Prostate gland (tissue), 2 donors: ENCODE measurements at regions not wholly inside any gene's neighbourhood (a gene's known extent, or its start where the extent isn't known, plus 50 kb on each side); places are given as distances from the start of the nearest gene placed in this dataset.
"Not testable (repeated sequence)": the region's sequence is repeated elsewhere in the genome, so short reads cannot be mapped to it uniquely, and the experiment has no call there.

Source experiments
- DNase-seq: peaks from one replicate; pipeline ENCODE4 v3.0.0-alpha.2; 2019; ENCODE audit warnings: low spot score
- H3K27ac ChIP-seq, 2 donors: fragments of 200-600 bp; sonication (generic); 2 replicates each; pipeline ENCODE4 v1.5.1; 2017 to 2019
- H3K27me3 ChIP-seq: fragments of 200-600 bp; sonication (generic); replicated peaks from 2 replicates; pipeline ENCODE4 v1.5.1; 2019; ENCODE audit not compliant: insufficient read depth
- H3K36me3 ChIP-seq, 2 donors: fragments of 200-600 bp; sonication (generic); 1 replicate in 1 of 2; 2 replicates in 1 of 2; pipeline versions ENCODE4 v1.5.1 to v1.8.1; 2017 to 2019
- H3K4me1 ChIP-seq: fragments of 200-600 bp; sonication (generic); replicated peaks from 2 replicates; pipeline ENCODE4 v1.5.1; 2019
- H3K4me3 ChIP-seq, 2 donors: fragments of 200-600 bp; sonication (generic); 2 replicates each; pipeline ENCODE4 v1.5.1; 2017 to 2019
- H3K9me3 ChIP-seq: fragments of 200-600 bp; sonication (generic); 2 replicates; pipeline ENCODE4 v1.5.1; 2017
- CTCF ChIP-seq, 4 experiments: fragments of 200-600 bp in 2 of 4; fragments of 450-650 bp in 2 of 4; sonication (generic) in 2 of 4; IDR thresholded peaks; 1 replicate in 3 of 4; 2 replicates in 1 of 4; pipeline ENCODE4 v1.5.1; 2016 to 2019; ENCODE audit warnings: antibody characterized with exemption in 4 of 4, mild to moderate bottlenecking in 2 of 4, moderate library complexity in 2 of 4
- POLR2A ChIP-seq: fragments of 450-650 bp; IDR thresholded peaks from one replicate; pipeline ENCODE4 v1.6.1; 2016; ENCODE audit warnings: antibody characterized with exemption, mild to moderate bottlenecking
- POLR2AphosphoS5 ChIP-seq: sonication (generic); formaldehyde crosslinking; IDR thresholded peaks from one replicate; pipeline ENCODE4 v1.6.1; 2017; ENCODE audit warnings: antibody characterized with exemption
- WGBS: methylation state at CpG from one replicate; pipeline ENCODE4 v1.1.5; 2018; 5-methylcytosine and 5-hydroxymethylcytosine counted together
- intact Hi-C: fragments of 100-400 bp; cut with DNase I; formaldehyde crosslinking; loops from one replicate; pipeline ENCODE4 v1.14.2; 2022

- 80% methylated on average over 3 of the region's 3 CpGs for WGBS
- Histone ChIP-seq H3K27me3 (no peaks in the 10 kb centered on the region), H3K36me3 (no peaks in the 10 kb centered on the region), H3K27ac (no peak overlapping the region), H3K4me3 (no peak overlapping the region), H3K4me1 (no peaks in the 10 kb centered on the region), H3K9me3 (no peaks in the 10 kb centered on the region)
- intact Hi-C loops = no loop called here
- no peak for DNase-seq
- TF ChIP-seq POLR2A (no peak), CTCF (IDR thresholded peaks at IDR 0.05) (no peak), POLR2AphosphoS5 (no peak)
Measured at GRCh38 chr2:194465641-194466040, 1191.4 kb upstream of the SLC39A10 start.

GRCh38 chr2:194464964-194465638 lies 1191.9 kb upstream of the SLC39A10 start:
- 75% methylated on average over 8 of the region's 8 CpGs for WGBS
- Histone ChIP-seq H3K27ac (no peak overlapping the region), H3K36me3 (no peaks in the 10 kb centered on the region), H3K4me3 (no peak overlapping the region), H3K4me1 (no peaks in the 10 kb centered on the region), H3K27me3 (no peaks in the 10 kb centered on the region), H3K9me3 (no peaks in the 10 kb centered on the region)
- intact Hi-C loops = no loop called here
- TF ChIP-seq CTCF (IDR thresholded peaks at IDR 0.05) (no peak), POLR2A (no peak), POLR2AphosphoS5 (no peak)
- no peak for DNase-seq

GRCh38 chr2:194462883-194463282 lies 1194.1 kb upstream of the SLC39A10 start:
- H3K27ac ChIP-seq, H3K27me3 ChIP-seq, intact Hi-C loops, DNase-seq, H3K9me3 ChIP-seq, H3K36me3 ChIP-seq, H3K4me1 ChIP-seq, H3K4me3 ChIP-seq: not testable (repeated sequence)
- WGBS = 48% methylated on average over 2 of the region's 2 CpGs

GRCh38 chr2:194455358-194455757 lies 1201.7 kb upstream of the SLC39A10 start:
- TF ChIP-seq POLR2AphosphoS5 (no peak), CTCF (IDR thresholded peaks at IDR 0.05) (no peak), POLR2A (no peak)
- Histone ChIP-seq H3K27me3 (no peaks in the 10 kb centered on the region), H3K4me3 (no peak overlapping the region), H3K27ac (no peak overlapping the region), H3K4me1 (no peaks in the 10 kb centered on the region), H3K36me3 (no peaks in the 10 kb centered on the region), H3K9me3 (no peaks in the 10 kb centered on the region)
- WGBS = 29% methylated on average over 2 of the region's 2 CpGs
- DNase-seq = no peak
- intact Hi-C loops = no loop called here

GRCh38 chr2:194452504-194452903 lies 1204.5 kb upstream of the SLC39A10 start:
- no peaks in the 10 kb centered on the region for H3K36me3 ChIP-seq
- no peaks in the 10 kb centered on the region for H3K9me3 ChIP-seq
- intact Hi-C loops = no loop called here
- WGBS = 80% methylated on average over 5 of the region's 5 CpGs
- no peak overlapping the region for H3K4me3 ChIP-seq
- H3K4me1 ChIP-seq = no peaks in the 10 kb centered on the region
- no peak for DNase-seq
- no peak overlapping the region for H3K27ac ChIP-seq
- no peak for TF ChIP-seq POLR2AphosphoS5
- no peak for TF ChIP-seq POLR2A
- TF ChIP-seq CTCF (IDR thresholded peaks at IDR 0.05) = no peak
- no peaks in the 10 kb centered on the region for H3K27me3 ChIP-seq
